WTC11 (cell line): ENCODE measurements at regions not wholly inside any gene's neighbourhood (a gene's known extent, or its start where the extent isn't known, plus 50 kb on each side); places are given as distances from the start of the nearest gene placed in this dataset.

Source experiments
- ATAC-seq: fragments of 200-7000 bp; cut with Tn5 transposase; 2 replicates; pipeline ENCODE4 v1.10.0; 2021; ENCODE audit warnings: mild to moderate bottlenecking, moderate library complexity
- CTCF ChIA-PET: fragments of 300-600 bp; sonication (Branson Sonifier 250); formaldehyde crosslinking; loops from one replicate; lab custom pipeline; 2021; ENCODE audit warnings: antibody characterized with exemption; lab: Charles Lee
- POLR2A ChIA-PET: fragments of 350-600 bp; sonication (Branson Sonifier 250); formaldehyde crosslinking; loops from one replicate; lab custom pipeline; 2021; ENCODE audit warnings: antibody characterized with exemption; lab: Charles Lee
- DNase-seq: peaks from one replicate; pipeline ENCODE4 v3.0.0; 2021; ENCODE audit warnings: low spot score
- H3K27ac Mint-ChIP-seq: 2 replicates; pipeline ENCODE4 v1.8.0; 2021; ENCODE audit warnings: mixed read lengths
- H3K27me3 Mint-ChIP-seq: 2 replicates; pipeline ENCODE4 v1.8.0; 2021; ENCODE audit warnings: low read depth, mild to moderate bottlenecking, moderate library complexity, mixed read lengths
- H3K36me3 Mint-ChIP-seq: 2 replicates; pipeline ENCODE4 v1.8.0; 2021; ENCODE audit warnings: mixed read lengths
- H3K4me1 Mint-ChIP-seq: 2 replicates; pipeline ENCODE4 v1.8.0; 2022; ENCODE audit warnings: mixed read lengths
- H3K4me3 Mint-ChIP-seq: 2 replicates; pipeline ENCODE4 v1.8.0; 2021; ENCODE audit warnings: mild to moderate bottlenecking, moderate library complexity, mixed read lengths
- H3K9me3 Mint-ChIP-seq: 2 replicates; pipeline ENCODE4 v1.8.0; 2021; ENCODE audit warnings: mixed read lengths
- CREM ChIP-seq: sonication (generic); formaldehyde crosslinking; IDR thresholded peaks from 2 replicates; pipeline ENCODE4 v1.8.1; 2022; ENCODE audit warnings: mild to moderate bottlenecking, missing genetic modification reagents, moderate library complexity
- CTCF ChIP-seq: fragments of 200-600 bp; IDR thresholded peaks from 2 replicates; pipeline ENCODE4 v1.8.0; 2022; ENCODE audit warnings: antibody characterized with exemption
- E2F1 ChIP-seq: sonication (generic); formaldehyde crosslinking; IDR thresholded peaks from 2 replicates; pipeline ENCODE4 v1.8.0; 2022; ENCODE audit warnings: mild to moderate bottlenecking, missing genetic modification reagents
- ELF4 ChIP-seq: sonication (generic); formaldehyde crosslinking; IDR thresholded peaks from 2 replicates; pipeline ENCODE4 v1.8.1; 2022; ENCODE audit warnings: low read depth, mild to moderate bottlenecking, moderate library complexity, missing genetic modification reagents
- FOXP1 ChIP-seq: sonication (generic); formaldehyde crosslinking; IDR thresholded peaks from 2 replicates; pipeline ENCODE4 v1.8.0; 2022; ENCODE audit warnings: missing genetic modification reagents, mild to moderate bottlenecking, moderate library complexity, borderline replicate concordance
- GABPB1 ChIP-seq: sonication (generic); formaldehyde crosslinking; IDR thresholded peaks from 2 replicates; pipeline ENCODE4 v1.8.1; 2023; ENCODE audit warnings: mild to moderate bottlenecking, missing genetic modification reagents
- GTF2I ChIP-seq: fragments of 250-450 bp; sonication (Bioruptor Pico); conservative IDR thresholded peaks from 2 replicates; pipeline ENCODE4 v1.4.0; 2021; ENCODE audit warnings: mild to moderate bottlenecking
- HMGA2 ChIP-seq: fragments of 250-450 bp; sonication (Bioruptor Pico); IDR thresholded peaks from 2 replicates; pipeline ENCODE4 v1.4.0; 2021; ENCODE audit warnings: mild to moderate bottlenecking, moderate library complexity
- JUN ChIP-seq: sonication (generic); formaldehyde crosslinking; IDR thresholded peaks from 2 replicates; pipeline ENCODE4 v1.8.0; 2023; ENCODE audit warnings: mild to moderate bottlenecking, missing genetic modification reagents
- KAT7 ChIP-seq: sonication (generic); formaldehyde crosslinking; IDR thresholded peaks from 2 replicates; pipeline ENCODE4 v1.8.1; 2023; ENCODE audit warnings: missing genetic modification reagents, mild to moderate bottlenecking, borderline replicate concordance
- NFYB ChIP-seq: sonication (generic); formaldehyde crosslinking; conservative IDR thresholded peaks from 2 replicates; pipeline ENCODE4 v1.8.0; 2022; ENCODE audit warnings: low read depth, missing genetic modification reagents
- NR3C1 ChIP-seq: sonication (generic); formaldehyde crosslinking; conservative IDR thresholded peaks from 2 replicates; pipeline ENCODE4 v1.8.1; 2023; ENCODE audit warnings: low read depth, mild to moderate bottlenecking, missing genetic modification reagents
- OVOL2 ChIP-seq: fragments of 250-450 bp; sonication (Bioruptor Pico); IDR thresholded peaks from 2 replicates; pipeline ENCODE4 v1.9.0; 2021; ENCODE audit warnings: mild to moderate bottlenecking, borderline replicate concordance
- STAT6 ChIP-seq: sonication (generic); formaldehyde crosslinking; conservative IDR thresholded peaks from 2 replicates; pipeline ENCODE4 v1.8.1; 2023; ENCODE audit warnings: mild to moderate bottlenecking, low read depth, missing genetic modification reagents, moderate library complexity
- TCF7 ChIP-seq: sonication (generic); formaldehyde crosslinking; IDR thresholded peaks from 2 replicates; pipeline ENCODE4 v1.8.0; 2022; ENCODE audit warnings: mild to moderate bottlenecking, low read depth, missing genetic modification reagents, moderate library complexity
- USF1 ChIP-seq: sonication (generic); formaldehyde crosslinking; IDR thresholded peaks from 2 replicates; pipeline ENCODE4 v1.8.0; 2022; ENCODE audit warnings: mild to moderate bottlenecking, missing genetic modification reagents
- ZBTB21 ChIP-seq: sonication (generic); formaldehyde crosslinking; IDR thresholded peaks from 2 replicates; pipeline ENCODE4 v1.8.1; 2023; ENCODE audit warnings: mild to moderate bottlenecking, missing genetic modification reagents, borderline replicate concordance
- ZBTB43 ChIP-seq: sonication (generic); formaldehyde crosslinking; IDR thresholded peaks from 2 replicates; pipeline ENCODE4 v1.8.1; 2023; ENCODE audit warnings: mild to moderate bottlenecking, missing genetic modification reagents
- ZMAT4 ChIP-seq: fragments of 250-450 bp; sonication (Bioruptor Pico); IDR thresholded peaks from 2 replicates; pipeline ENCODE4 v1.9.0; 2021; ENCODE audit warnings: mild to moderate bottlenecking
- ZNF416 ChIP-seq: fragments of 250-450 bp; sonication (Bioruptor Pico); IDR thresholded peaks from 2 replicates; pipeline ENCODE4 v1.9.0; 2021; ENCODE audit warnings: mild to moderate bottlenecking, inconsistent platforms
- ZNF423 ChIP-seq: fragments of 250-450 bp; sonication (Bioruptor Pico); IDR thresholded peaks from 2 replicates; pipeline ENCODE4 v2.1.2; 2022; ENCODE audit warnings: mild to moderate bottlenecking, moderate library complexity
- ZNF512 ChIP-seq: sonication (generic); formaldehyde crosslinking; IDR thresholded peaks from 2 replicates; pipeline ENCODE4 v1.8.1; 2022; ENCODE audit warnings: missing genetic modification reagents, borderline replicate concordance

GRCh38 chr4:111562826-111563225 lies 582.4 kb upstream of the FAM241A start:
- Mint-ChIP-seq H3K4me1 (no peaks in the 10 kb centered on the region), H3K36me3 (peaks cover 24% of the 10 kb centered on the region), H3K27me3 (0 out of 2 replicates have a peak, but pooled peaks cover 1% of the 10 kb centered on the region), H3K27ac (no peak overlapping the region), H3K9me3 (peaks cover 45% of the 10 kb centered on the region), H3K4me3 (no peak overlapping the region)
- ChIA-PET CTCF (no interaction called here), POLR2A (no interaction called here)
- DNase-seq: no peak
- no peak for TF ChIP-seq TCF7 (CRISPR knock-in tag)
- no peak for ATAC-seq

GRCh38 chr4:111572470-111572869 lies 572.8 kb upstream of the FAM241A start:
- ChIA-PET POLR2A (no interaction called here), CTCF (interaction anchor here (0.6 to 1.2 kb wide), 2 partner anchors 282 to 1975 kb away, joined by 3 to 4 read pairs; no protein-coding TSS in a partner anchor)
- 0 out of 2 replicates have a peak, but pooled peaks cover 3% of the 10 kb centered on the region for H3K27me3 Mint-ChIP-seq
- no peak overlapping the region for H3K4me3 Mint-ChIP-seq
- H3K4me1 Mint-ChIP-seq: no peaks in the 10 kb centered on the region
- peaks cover 11% of the 10 kb centered on the region for H3K9me3 Mint-ChIP-seq
- no peak overlapping the region for H3K27ac Mint-ChIP-seq
- ATAC-seq: no peak
- TF ChIP-seq CTCF: no peak
- no peak for TF ChIP-seq ELF4 (CRISPR knock-in tag)
- TF ChIP-seq, all 79 proteins: peak for 0
- no peaks in the 10 kb centered on the region for H3K36me3 Mint-ChIP-seq
- DNase-seq: no peak

GRCh38 chr4:111573386-111573785 lies 571.9 kb upstream of the FAM241A start:
- no peaks in the 10 kb centered on the region for H3K36me3 Mint-ChIP-seq
- ChIA-PET POLR2A (no interaction called here), CTCF (interaction anchor here (0.7 to 1.2 kb wide), 2 partner anchors 281 to 1202 kb away, joined by 3 to 4 read pairs; no protein-coding TSS in a partner anchor)
- no peak overlapping the region for H3K27ac Mint-ChIP-seq
- no peaks in the 10 kb centered on the region for H3K27me3 Mint-ChIP-seq
- H3K4me1 Mint-ChIP-seq: no peaks in the 10 kb centered on the region
- H3K9me3 Mint-ChIP-seq: peaks cover 4% of the 10 kb centered on the region; the same call in 1 of the 2 replicates
- no peak for ATAC-seq
- no peak for DNase-seq
- H3K4me3 Mint-ChIP-seq: no peak overlapping the region
- TF ChIP-seq GTF2I (CRISPR knock-in tag) (no peak), E2F1 (CRISPR knock-in tag) (no peak), FOXP1 (CRISPR knock-in tag) (no peak), STAT6 (no peak), ZBTB43 (CRISPR knock-in tag) (no peak), ZMAT4 (CRISPR knock-in tag) (no peak), NFYB (CRISPR knock-in tag) (no peak), HMGA2 (CRISPR knock-in tag) (no peak), CREM (CRISPR knock-in tag) (no peak), NR3C1 (CRISPR knock-in tag) (no peak), ZBTB21 (no peak), GABPB1 (CRISPR knock-in tag) (no peak), ZNF512 (no peak), OVOL2 (CRISPR knock-in tag) (no peak), JUN (no peak), USF1 (no peak), ZNF423 (CRISPR knock-in tag) (no peak), KAT7 (CRISPR knock-in tag) (no peak), ZNF416 (CRISPR knock-in tag) (no peak)
